Neural cell (in vitro differentiated cells): ENCODE measurements at regions not wholly inside any gene's neighbourhood (a gene's known extent, or its start where the extent isn't known, plus 50 kb on each side); places are given as distances from the start of the nearest gene placed in this dataset.

Source experiments
- H2AFZ ChIP-seq: fragments of 200-600, 300-800 bp; sonication (generic), shearing (Covaris generic); 2 replicates; pipeline ENCODE4 v1.6.0; 2014; ENCODE audit warnings: low read depth, mild to moderate bottlenecking, antibody characterized with exemption, low read length, moderate library complexity
- H3F3A ChIP-seq: fragments of 200-600 bp; shearing (Covaris generic); 2 replicates; pipeline ENCODE4 v1.6.1; 2016; ENCODE audit warnings: mild to moderate bottlenecking, moderate library complexity, mixed read lengths, antibody characterized with exemption, low read length; ENCODE audit not compliant: insufficient read depth, poor library complexity, severe bottlenecking
- H3K27ac ChIP-seq: fragments of 200-600, 300-800 bp; sonication (generic), shearing (Covaris generic); 2 replicates; pipeline ENCODE4 v1.5.1; 2014; ENCODE audit warnings: mild to moderate bottlenecking, low read length, moderate library complexity
- H3K27me3 ChIP-seq: fragments of 300-800, 200-600 bp; sonication (generic), shearing (Covaris generic); 2 replicates; pipeline ENCODE4 v1.6.0; 2014; ENCODE audit warnings: mild to moderate bottlenecking, low read depth, low read length, moderate library complexity; ENCODE audit not compliant: insufficient read depth
- H3K36me3 ChIP-seq: fragments of 300-800, 200-600 bp; sonication (generic), shearing (Covaris generic); 2 replicates; pipeline ENCODE4 v1.5.1; 2014; ENCODE audit warnings: mild to moderate bottlenecking, antibody characterized with exemption, low read length, moderate library complexity; ENCODE audit not compliant: insufficient read depth
- H3K4me2 ChIP-seq: fragments of 300-800, 200-600 bp; sonication (generic), shearing (Covaris generic); 2 replicates; pipeline ENCODE4 v1.6.0; 2014; ENCODE audit warnings: mild to moderate bottlenecking, low read length
- H3K4me3 ChIP-seq: fragments of 300-800, 200-600 bp; sonication (generic), shearing (Covaris generic); 2 replicates; pipeline ENCODE4 v1.5.1; 2014; ENCODE audit warnings: mild to moderate bottlenecking, low read length, moderate library complexity
- H3K79me2 ChIP-seq: fragments of 200-600 bp; shearing (Covaris generic); replicated peaks from 2 replicates; pipeline ENCODE4 v1.6.0; 2014; ENCODE audit warnings: mild to moderate bottlenecking, low read length, moderate library complexity; ENCODE audit not compliant: insufficient read depth
- H3K9ac ChIP-seq: fragments of 300-800, 200-600 bp; sonication (generic), shearing (Covaris generic); 2 replicates; pipeline ENCODE4 v1.6.1; 2016; ENCODE audit warnings: mild to moderate bottlenecking, low read length, mixed read lengths
- H3K9me2 ChIP-seq: fragments of 200-600 bp; shearing (Covaris generic); 2 replicates; pipeline ENCODE4 v1.6.1; 2016; ENCODE audit warnings: mild to moderate bottlenecking, low read length, mixed read lengths; ENCODE audit not compliant: insufficient read depth
- H3K9me3 ChIP-seq: fragments of 200-600, 300-800 bp; sonication (generic), shearing (Covaris generic); 2 replicates; pipeline ENCODE4 v1.6.1; 2016; ENCODE audit warnings: mild to moderate bottlenecking, mixed run types, low read length, moderate library complexity, mixed read lengths
- H4K20me1 ChIP-seq: fragments of 200-600 bp; shearing (Covaris generic); 2 replicates; pipeline ENCODE4 v1.6.1; 2016; ENCODE audit warnings: mild to moderate bottlenecking, mixed run types; ENCODE audit not compliant: insufficient read depth
- EP300 ChIP-seq: fragments of 450-650 bp; conservative IDR thresholded peaks from 2 replicates; pipeline ENCODE4 v1.6.1; 2014; ENCODE audit warnings: antibody characterized with exemption, mild to moderate bottlenecking, moderate library complexity; ENCODE audit not compliant: poor library complexity, severe bottlenecking
- EZH2 ChIP-seq: fragments of 200-600, 300-800 bp; shearing (Covaris generic), sonication (generic); IDR thresholded peaks from 2 replicates; pipeline ENCODE4 v1.6.1; 2014; ENCODE audit warnings: antibody characterized with exemption, low read length, borderline replicate concordance, mild to moderate bottlenecking; ENCODE audit not compliant: insufficient read depth, poor library complexity, severe bottlenecking
- MXI1 ChIP-seq: fragments of 450-650 bp; conservative IDR thresholded peaks from 2 replicates; pipeline ENCODE4 v1.6.1; 2014; ENCODE audit warnings: antibody characterized with exemption, mild to moderate bottlenecking; ENCODE audit not compliant: poor library complexity, severe bottlenecking
- POLR2AphosphoS5 ChIP-seq: IDR thresholded peaks from 2 replicates; pipeline ENCODE4 v1.6.1; 2012
- RAD21 ChIP-seq: fragments of 450-650 bp; conservative IDR thresholded peaks from 2 replicates; pipeline ENCODE4 v1.6.1; 2014; ENCODE audit warnings: antibody characterized with exemption, mild to moderate bottlenecking, moderate library complexity
- SMC3 ChIP-seq: fragments of 450-650 bp; conservative IDR thresholded peaks from 2 replicates; pipeline ENCODE4 v1.6.1; 2014; ENCODE audit warnings: antibody characterized with exemption, mild to moderate bottlenecking, moderate library complexity; ENCODE audit not compliant: poor library complexity
- TAF1 ChIP-seq: IDR thresholded peaks from 2 replicates; pipeline ENCODE4 v1.6.1; 2012; ENCODE audit warnings: low read depth
- TF ChIP-seq, protein P1 (sequence below): fragments of 450-650 bp; IDR thresholded peaks from 2 replicates; pipeline ENCODE4 v1.5.1; 2014; ENCODE audit warnings: antibody characterized with exemption, mild to moderate bottlenecking, moderate library complexity; ENCODE audit not compliant: poor library complexity, severe bottlenecking
- TF ChIP-seq, protein P2 (sequence below): IDR thresholded peaks from 2 replicates; pipeline ENCODE4 v1.6.1; 2012; ENCODE audit warnings: borderline replicate concordance

DNA sequence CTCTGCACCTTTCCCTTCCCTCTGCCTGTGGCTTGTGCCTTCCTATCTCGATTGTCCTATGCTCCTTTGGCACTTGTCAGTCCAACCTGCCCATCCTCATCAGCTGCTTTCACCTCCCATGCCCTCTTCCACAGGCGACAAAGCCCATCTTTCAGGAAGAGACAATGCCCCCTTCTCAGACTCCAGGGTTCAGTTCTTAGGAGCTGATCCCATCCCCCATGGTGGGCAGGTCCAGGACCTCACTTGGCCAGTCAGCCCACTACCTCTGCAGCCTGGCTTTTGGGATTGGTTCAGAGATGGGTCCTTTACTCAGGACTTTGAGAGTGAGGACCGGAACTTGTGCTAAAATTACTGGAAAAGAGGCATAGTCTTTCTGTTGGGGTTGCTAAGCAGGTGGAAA is 74.0 kb upstream of the NANOS1 start:
- no peaks in the 10 kb centered on the region for H3F3A ChIP-seq
- no peaks in the 10 kb centered on the region for H3K9me3 ChIP-seq
- no peak overlapping the region for H3K4me2 ChIP-seq
- no peaks in the 10 kb centered on the region for H3K9me2 ChIP-seq
- TF ChIP-seq POLR2AphosphoS5 (no peak), SMC3 (no peak), MXI1 (no peak), EP300 (no peak), RAD21 (no peak), TAF1 (no peak), EZH2 (no peak)
- TF ChIP-seq, protein P1, sequence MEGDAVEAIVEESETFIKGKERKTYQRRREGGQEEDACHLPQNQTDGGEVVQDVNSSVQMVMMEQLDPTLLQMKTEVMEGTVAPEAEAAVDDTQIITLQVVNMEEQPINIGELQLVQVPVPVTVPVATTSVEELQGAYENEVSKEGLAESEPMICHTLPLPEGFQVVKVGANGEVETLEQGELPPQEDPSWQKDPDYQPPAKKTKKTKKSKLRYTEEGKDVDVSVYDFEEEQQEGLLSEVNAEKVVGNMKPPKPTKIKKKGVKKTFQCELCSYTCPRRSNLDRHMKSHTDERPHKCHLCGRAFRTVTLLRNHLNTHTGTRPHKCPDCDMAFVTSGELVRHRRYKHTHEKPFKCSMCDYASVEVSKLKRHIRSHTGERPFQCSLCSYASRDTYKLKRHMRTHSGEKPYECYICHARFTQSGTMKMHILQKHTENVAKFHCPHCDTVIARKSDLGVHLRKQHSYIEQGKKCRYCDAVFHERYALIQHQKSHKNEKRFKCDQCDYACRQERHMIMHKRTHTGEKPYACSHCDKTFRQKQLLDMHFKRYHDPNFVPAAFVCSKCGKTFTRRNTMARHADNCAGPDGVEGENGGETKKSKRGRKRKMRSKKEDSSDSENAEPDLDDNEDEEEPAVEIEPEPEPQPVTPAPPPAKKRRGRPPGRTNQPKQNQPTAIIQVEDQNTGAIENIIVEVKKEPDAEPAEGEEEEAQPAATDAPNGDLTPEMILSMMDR = no peak
- TF ChIP-seq, protein P2, sequence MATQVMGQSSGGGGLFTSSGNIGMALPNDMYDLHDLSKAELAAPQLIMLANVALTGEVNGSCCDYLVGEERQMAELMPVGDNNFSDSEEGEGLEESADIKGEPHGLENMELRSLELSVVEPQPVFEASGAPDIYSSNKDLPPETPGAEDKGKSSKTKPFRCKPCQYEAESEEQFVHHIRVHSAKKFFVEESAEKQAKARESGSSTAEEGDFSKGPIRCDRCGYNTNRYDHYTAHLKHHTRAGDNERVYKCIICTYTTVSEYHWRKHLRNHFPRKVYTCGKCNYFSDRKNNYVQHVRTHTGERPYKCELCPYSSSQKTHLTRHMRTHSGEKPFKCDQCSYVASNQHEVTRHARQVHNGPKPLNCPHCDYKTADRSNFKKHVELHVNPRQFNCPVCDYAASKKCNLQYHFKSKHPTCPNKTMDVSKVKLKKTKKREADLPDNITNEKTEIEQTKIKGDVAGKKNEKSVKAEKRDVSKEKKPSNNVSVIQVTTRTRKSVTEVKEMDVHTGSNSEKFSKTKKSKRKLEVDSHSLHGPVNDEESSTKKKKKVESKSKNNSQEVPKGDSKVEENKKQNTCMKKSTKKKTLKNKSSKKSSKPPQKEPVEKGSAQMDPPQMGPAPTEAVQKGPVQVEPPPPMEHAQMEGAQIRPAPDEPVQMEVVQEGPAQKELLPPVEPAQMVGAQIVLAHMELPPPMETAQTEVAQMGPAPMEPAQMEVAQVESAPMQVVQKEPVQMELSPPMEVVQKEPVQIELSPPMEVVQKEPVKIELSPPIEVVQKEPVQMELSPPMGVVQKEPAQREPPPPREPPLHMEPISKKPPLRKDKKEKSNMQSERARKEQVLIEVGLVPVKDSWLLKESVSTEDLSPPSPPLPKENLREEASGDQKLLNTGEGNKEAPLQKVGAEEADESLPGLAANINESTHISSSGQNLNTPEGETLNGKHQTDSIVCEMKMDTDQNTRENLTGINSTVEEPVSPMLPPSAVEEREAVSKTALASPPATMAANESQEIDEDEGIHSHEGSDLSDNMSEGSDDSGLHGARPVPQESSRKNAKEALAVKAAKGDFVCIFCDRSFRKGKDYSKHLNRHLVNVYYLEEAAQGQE = no peak
- H3K4me3 ChIP-seq = no peak overlapping the region
- no peaks in the 10 kb centered on the region for H3K36me3 ChIP-seq
- no peaks in the 10 kb centered on the region for H3K79me2 ChIP-seq
- no peaks in the 10 kb centered on the region for H4K20me1 ChIP-seq
- no peak overlapping the region for H3K9ac ChIP-seq
- H3K27ac ChIP-seq = no peak overlapping the region
- H3K27me3 ChIP-seq = no peaks in the 10 kb centered on the region
- no peak overlapping the region for H2AFZ ChIP-seq

DNA sequence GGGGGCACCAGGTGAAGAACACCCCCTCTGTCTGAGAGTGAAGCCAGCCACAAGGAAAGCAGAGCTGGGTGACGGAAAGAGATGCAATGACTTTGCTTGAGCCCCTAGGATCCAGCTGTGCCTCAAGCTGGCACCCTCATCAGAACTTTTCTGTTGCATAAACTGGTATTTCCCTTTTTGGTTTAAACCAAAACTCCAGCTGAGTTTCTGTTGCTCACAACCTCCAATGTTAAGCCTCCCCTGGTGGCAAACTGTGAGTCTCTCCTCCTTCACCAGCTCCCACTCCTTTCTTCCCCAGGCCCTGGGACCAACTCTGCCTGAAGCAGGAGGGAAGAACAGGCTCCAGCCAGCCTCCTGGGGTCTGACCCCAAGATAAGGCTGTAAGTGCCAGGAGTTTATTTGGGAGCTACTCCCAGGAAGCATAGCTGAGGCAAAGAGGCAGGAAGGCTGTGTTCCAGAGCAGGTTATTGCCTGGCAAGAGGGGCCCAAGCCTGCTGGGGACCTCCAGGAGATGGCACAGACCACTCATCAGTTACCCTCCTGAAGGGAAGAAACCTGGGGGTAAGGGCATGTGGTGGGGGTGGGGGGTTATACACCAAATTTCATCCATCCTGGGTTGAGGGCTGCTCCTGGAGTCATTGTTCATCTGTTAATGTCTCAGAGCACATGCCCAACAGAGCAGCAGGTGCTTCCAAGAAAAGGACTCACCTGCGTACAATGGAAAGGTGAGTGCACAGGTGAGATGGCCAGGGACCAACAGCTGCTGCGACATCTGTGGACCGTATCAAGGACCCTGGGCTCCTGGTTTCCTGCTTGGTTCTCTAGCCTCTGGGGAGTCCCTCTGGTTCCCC is 73.3 kb upstream of the NANOS1 start:
- no peaks in the 10 kb centered on the region for H3K36me3 ChIP-seq
- H3K9me2 ChIP-seq = no peaks in the 10 kb centered on the region
- H3K4me2 ChIP-seq = no peak overlapping the region
- H3K79me2 ChIP-seq = no peaks in the 10 kb centered on the region
- no peak overlapping the region for H3K27ac ChIP-seq
- no peaks in the 10 kb centered on the region for H3F3A ChIP-seq
- TF ChIP-seq, protein P1 = no peak
- no peak for TF ChIP-seq TAF1
- TF ChIP-seq RAD21 = no peak
- TF ChIP-seq EP300 = no peak
- H3K27me3 ChIP-seq = no peaks in the 10 kb centered on the region
- H3K9me3 ChIP-seq = no peaks in the 10 kb centered on the region
- no peak overlapping the region for H2AFZ ChIP-seq
- H3K4me3 ChIP-seq = no peak overlapping the region
- no peak overlapping the region for H3K9ac ChIP-seq
- no peaks in the 10 kb centered on the region for H4K20me1 ChIP-seq
